Bronchial epithelial cell (primary cell): ENCODE measurements at regions not wholly inside any gene's neighbourhood (a gene's known extent, or its start where the extent isn't known, plus 50 kb on each side); places are given as distances from the start of the nearest gene placed in this dataset.

ENCODE experiments used
- DNase-seq: peaks from one replicate; pipeline ENCODE4 v3.0.0-alpha.2; 2010; ENCODE audit warnings: low read depth
- FAIRE-seq: peaks from 2 replicates; lab custom pipeline; 2011; peaks lifted over from hg19 to GRCh38; lab: Jason Lieb, UNC
- H3K27me3 ChIP-seq: 2 replicates; pipeline ENCODE4 v1.5.1; 2011; ENCODE audit warnings: low read length; ENCODE audit not compliant: control insufficient read depth, insufficient read depth
- H3K36me3 ChIP-seq: 2 replicates; pipeline ENCODE4 v1.5.1; 2011; ENCODE audit warnings: low read length; ENCODE audit not compliant: control insufficient read depth, insufficient read depth
- H3K4me3 ChIP-seq: 2 replicates; pipeline ENCODE4 v1.5.1; 2011; ENCODE audit warnings: mild to moderate bottlenecking, low read depth, low read length, control low read depth
- TF ChIP-seq, protein P1 (sequence below): IDR thresholded peaks from 2 replicates; pipeline ENCODE4 v1.5.1; 2011; ENCODE audit warnings: mild to moderate bottlenecking, moderate library complexity, low read length, control low read depth, inconsistent platforms; ENCODE audit not compliant: insufficient read depth, severe bottlenecking

DNA sequence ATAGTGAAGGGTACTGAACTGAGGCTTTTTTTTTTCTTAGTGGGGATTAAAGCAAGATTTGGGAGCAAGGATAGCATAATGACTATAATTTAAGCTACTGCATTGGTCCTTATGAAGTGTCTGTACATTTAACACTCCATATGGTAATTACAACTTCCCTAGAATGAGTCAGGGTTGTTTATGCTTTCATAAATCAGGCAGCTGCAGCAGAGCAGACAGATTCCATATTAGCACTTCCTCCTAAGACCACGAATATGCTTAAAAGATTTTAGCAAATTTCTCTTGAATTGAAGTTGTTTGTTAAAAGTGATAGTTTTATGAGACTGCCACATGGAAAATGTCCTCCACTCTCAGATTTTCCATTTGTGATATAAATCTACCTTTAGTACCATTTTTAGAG lies 401.1 kb upstream of the SPRY2 start:
- FAIRE-seq (no peak), DNase-seq (peak; percentile 29)
- Histone ChIP-seq H3K27me3 (no peaks in the 10 kb centered on the region), H3K4me3 (no peak overlapping the region), H3K36me3 (no peaks in the 10 kb centered on the region)
- TF ChIP-seq, protein P1, sequence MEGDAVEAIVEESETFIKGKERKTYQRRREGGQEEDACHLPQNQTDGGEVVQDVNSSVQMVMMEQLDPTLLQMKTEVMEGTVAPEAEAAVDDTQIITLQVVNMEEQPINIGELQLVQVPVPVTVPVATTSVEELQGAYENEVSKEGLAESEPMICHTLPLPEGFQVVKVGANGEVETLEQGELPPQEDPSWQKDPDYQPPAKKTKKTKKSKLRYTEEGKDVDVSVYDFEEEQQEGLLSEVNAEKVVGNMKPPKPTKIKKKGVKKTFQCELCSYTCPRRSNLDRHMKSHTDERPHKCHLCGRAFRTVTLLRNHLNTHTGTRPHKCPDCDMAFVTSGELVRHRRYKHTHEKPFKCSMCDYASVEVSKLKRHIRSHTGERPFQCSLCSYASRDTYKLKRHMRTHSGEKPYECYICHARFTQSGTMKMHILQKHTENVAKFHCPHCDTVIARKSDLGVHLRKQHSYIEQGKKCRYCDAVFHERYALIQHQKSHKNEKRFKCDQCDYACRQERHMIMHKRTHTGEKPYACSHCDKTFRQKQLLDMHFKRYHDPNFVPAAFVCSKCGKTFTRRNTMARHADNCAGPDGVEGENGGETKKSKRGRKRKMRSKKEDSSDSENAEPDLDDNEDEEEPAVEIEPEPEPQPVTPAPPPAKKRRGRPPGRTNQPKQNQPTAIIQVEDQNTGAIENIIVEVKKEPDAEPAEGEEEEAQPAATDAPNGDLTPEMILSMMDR, result no peak

- TF ChIP-seq, protein P1, result no peak
- Histone ChIP-seq H3K4me3 (no peak overlapping the region), H3K36me3 (no peaks in the 10 kb centered on the region), H3K27me3 (no peaks in the 10 kb centered on the region)
- FAIRE-seq (no peak), DNase-seq (no peak)
Measured at GRCh38 chr13:80740071-80740470, 399.1 kb upstream of the SPRY2 start.

DNA sequence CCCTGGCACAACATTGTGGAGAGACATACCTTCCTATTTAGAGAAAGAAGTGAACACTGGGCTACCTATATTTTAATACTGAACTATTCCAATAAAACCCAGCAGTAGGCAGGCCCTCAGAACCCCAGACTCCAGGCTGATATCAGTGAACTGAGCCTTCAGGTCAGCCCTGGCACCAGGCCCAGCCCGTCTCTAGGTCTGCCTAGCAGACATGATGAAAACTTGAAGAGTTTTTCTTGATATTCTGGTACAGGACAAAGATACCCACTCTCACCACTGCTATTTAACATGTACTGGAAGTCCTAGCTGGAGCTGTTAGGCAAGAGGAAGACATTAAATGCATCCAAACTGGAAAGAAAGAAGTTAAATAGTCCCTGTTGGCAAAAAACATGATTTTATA lies 396.6 kb upstream of the SPRY2 start:
- Histone ChIP-seq H3K27me3 (no peaks in the 10 kb centered on the region), H3K4me3 (no peak overlapping the region), H3K36me3 (no peaks in the 10 kb centered on the region)
- TF ChIP-seq, protein P1, result no peak
- DNase-seq, result no peak
- FAIRE-seq, result no peak

DNA sequence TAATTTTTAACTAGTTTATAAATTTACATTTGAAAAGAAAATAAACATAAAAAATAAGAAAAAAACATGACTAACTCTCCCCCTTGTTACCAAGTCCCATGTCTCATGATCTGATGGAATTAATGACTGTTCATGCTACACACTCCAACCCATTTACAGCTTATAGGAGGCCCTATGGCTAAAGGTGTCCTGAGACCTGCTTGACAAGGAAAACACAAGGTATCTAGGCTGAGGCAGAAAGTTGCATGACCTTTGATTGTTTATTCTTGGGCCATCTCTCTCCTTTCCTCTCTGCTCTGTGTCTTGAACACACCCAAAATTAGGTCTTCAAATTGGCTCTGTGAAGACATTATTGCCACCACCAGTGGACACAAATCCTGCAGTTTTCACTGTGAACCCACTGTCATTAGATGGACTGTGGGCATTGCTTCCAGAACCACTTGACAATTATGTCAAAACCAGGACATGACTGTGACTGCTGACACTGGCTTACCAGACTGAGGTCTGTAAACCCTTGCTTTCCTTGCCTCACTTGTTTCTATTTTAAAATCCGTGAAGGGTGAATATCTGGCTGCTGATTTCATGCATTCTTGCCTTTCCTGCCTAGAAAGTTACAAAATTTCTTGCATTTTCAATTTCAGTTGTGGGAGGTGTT lies 386.5 kb upstream of the SPRY2 start:
- no peak overlapping the region for H3K4me3 ChIP-seq
- no peak for DNase-seq
- H3K36me3 ChIP-seq, result no peaks in the 10 kb centered on the region
- TF ChIP-seq, protein P1, result no peak
- H3K27me3 ChIP-seq, result no peaks in the 10 kb centered on the region
- FAIRE-seq, result no peak

- Histone ChIP-seq H3K4me3 (no peak overlapping the region), H3K36me3 (no peaks in the 10 kb centered on the region), H3K27me3 (no peaks in the 10 kb centered on the region)
- FAIRE-seq, result no peak
- TF ChIP-seq, protein P1, result no peak
- no peak for DNase-seq
Measured at GRCh38 chr13:80726868-80727267, 385.9 kb upstream of the SPRY2 start.

DNA sequence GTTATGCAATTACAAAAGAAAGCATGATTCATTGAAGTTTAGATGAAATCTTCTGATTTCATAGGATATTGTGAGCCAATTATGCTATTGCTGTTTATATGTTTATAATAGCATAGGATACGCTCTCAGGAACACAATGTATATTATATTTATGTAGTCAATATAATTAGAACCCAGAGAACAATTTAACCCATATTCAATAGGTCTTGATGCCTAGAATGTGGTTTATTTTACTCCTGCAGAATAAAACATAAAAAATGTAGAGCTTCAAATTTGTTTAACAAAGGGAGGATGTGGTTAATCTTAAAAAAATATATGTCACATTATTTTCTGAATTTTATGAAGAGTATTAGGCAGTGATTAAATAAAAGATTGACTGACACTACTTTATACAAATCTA lies 380.8 kb upstream of the SPRY2 start:
- Histone ChIP-seq H3K4me3 (no peak overlapping the region), H3K36me3 (no peaks in the 10 kb centered on the region), H3K27me3 (no peaks in the 10 kb centered on the region)
- DNase-seq (no peak), FAIRE-seq (no peak)
- TF ChIP-seq, protein P1, result no peak
